Activated effector memory CD4-positive, alpha-beta T cell treated with Interleukin-2 at 50 U/mL for 16 hours (primary cell): ENCODE measurements at regions not wholly inside any gene's neighbourhood (a gene's known extent, or its start where the extent isn't known, plus 50 kb on each side); places are given as distances from the start of the nearest gene placed in this dataset.

Experiments used
- DNase-seq: peaks from one replicate; pipeline ENCODE4 v3.0.0-alpha.2; 2020

- DNase-seq = no peak
These were observed 144.0 kb downstream of the IRS2 start for GRCh38 chr13:109642358-109642757.

GRCh38 chr13:109636736-109637135 is 149.6 kb downstream of the IRS2 start:
- DNase-seq = no peak

GRCh38 chr13:109631069-109631468 is 155.3 kb downstream of the IRS2 start:
- DNase-seq = no peak

- DNase-seq = no peak
These were observed 156.1 kb downstream of the IRS2 start for GRCh38 chr13:109630271-109630670.

GRCh38 chr13:109629737-109630136 is 156.6 kb downstream of the IRS2 start:
- DNase-seq = no peak

GRCh38 chr13:109628251-109628699 is 158.1 kb downstream of the IRS2 start:
- no peak for DNase-seq

- no peak for DNase-seq
These were observed 158.7 kb downstream of the IRS2 start for GRCh38 chr13:109627649-109628048.

- DNase-seq = no peak
These were observed 159.8 kb downstream of the IRS2 start for GRCh38 chr13:109626386-109627171.

GRCh38 chr13:109625156-109625555 is 161.2 kb downstream of the IRS2 start:
- no peak for DNase-seq

GRCh38 chr13:109622006-109622405 is 164.4 kb downstream of the IRS2 start:
- no peak for DNase-seq

- no peak for DNase-seq
These were observed 170.5 kb downstream of the IRS2 start for GRCh38 chr13:109615721-109616420.

- no peak for DNase-seq
These were observed 174.3 kb downstream of the IRS2 start for GRCh38 chr13:109611912-109612691.

GRCh38 chr13:109610517-109610916 is 175.9 kb downstream of the IRS2 start:
- peak; percentile 1 for DNase-seq

- DNase-seq = no peak
These were observed 177.9 kb downstream of the IRS2 start for GRCh38 chr13:109608503-109608902.

GRCh38 chr13:109608059-109608458 is 178.3 kb downstream of the IRS2 start:
- DNase-seq = no peak

- no peak for DNase-seq
These were observed 179.9 kb downstream of the IRS2 start for GRCh38 chr13:109606520-109606919.

- no peak for DNase-seq
These were observed 180.5 kb downstream of the IRS2 start for GRCh38 chr13:109605846-109606245.

- DNase-seq = no peak
These were observed 181.5 kb downstream of the IRS2 start for GRCh38 chr13:109604894-109605293.

GRCh38 chr13:109602356-109602755 is 184.0 kb downstream of the IRS2 start:
- DNase-seq = no peak

GRCh38 chr13:109599901-109600657 is 186.3 kb downstream of the IRS2 start:
- no peak for DNase-seq

GRCh38 chr13:109595471-109595870 is 190.9 kb downstream of the IRS2 start:
- no peak for DNase-seq

- DNase-seq = no peak
These were observed 193.2 kb downstream of the IRS2 start for GRCh38 chr13:109593230-109593629.

- DNase-seq = no peak
These were observed 193.6 kb downstream of the IRS2 start for GRCh38 chr13:109592770-109593169.
